ENCODE measurements at regions not wholly inside any gene's neighbourhood (a gene's known extent, or its start where the extent isn't known, plus 50 kb on each side); places are given as distances from the start of the nearest gene placed in this dataset.

- in situ Hi-C loops (cut with MboI; ENCODE audit: low sequenced_read_pairs) = no loop called here
Observed at GRCh38 chr6:1201547-1202200, 110.2 kb upstream of the FOXQ1 start.

GRCh38 chr6:1200409-1201101 is 111.3 kb upstream of the FOXQ1 start:
- in situ Hi-C loops (cut with MboI; ENCODE audit: low sequenced_read_pairs) = no loop called here

- in situ Hi-C loops (cut with MboI; ENCODE audit: low sequenced_read_pairs) = no loop called here
Observed at GRCh38 chr6:1200081-1200408, 111.9 kb upstream of the FOXQ1 start.

- in situ Hi-C loops (cut with MboI; ENCODE audit: low sequenced_read_pairs) = no loop called here
Observed at GRCh38 chr6:1197309-1197708, 114.6 kb upstream of the FOXQ1 start.

- in situ Hi-C loops (cut with MboI; ENCODE audit: low sequenced_read_pairs) = no loop called here
Observed at GRCh38 chr6:1191141-1191630, 120.7 kb upstream of the FOXQ1 start.

- in situ Hi-C loops (cut with MboI; ENCODE audit: low sequenced_read_pairs) = no loop called here
Observed at GRCh38 chr6:1190366-1190765, 121.5 kb upstream of the FOXQ1 start.

GRCh38 chr6:1188199-1188598 is 123.7 kb upstream of the FOXQ1 start:
- in situ Hi-C loops (cut with MboI; ENCODE audit: low sequenced_read_pairs) = no loop called here

- in situ Hi-C loops (cut with MboI; ENCODE audit: low sequenced_read_pairs) = no loop called here
Observed at GRCh38 chr6:1187293-1188131, 124.4 kb upstream of the FOXQ1 start.

- in situ Hi-C loops (cut with MboI; ENCODE audit: low sequenced_read_pairs) = no loop called here
Observed at GRCh38 chr6:1184318-1184717, 127.6 kb upstream of the FOXQ1 start.

GRCh38 chr6:1182722-1183521 is 129.0 kb upstream of the FOXQ1 start:
- in situ Hi-C loops (cut with MboI; ENCODE audit: low sequenced_read_pairs) = no loop called here

GRCh38 chr6:1181939-1182605 is 129.8 kb upstream of the FOXQ1 start:
- in situ Hi-C loops (cut with MboI; ENCODE audit: low sequenced_read_pairs) = no loop called here

- in situ Hi-C loops (cut with MboI; ENCODE audit: low sequenced_read_pairs) = no loop called here
Observed at GRCh38 chr6:1179571-1180459, 132.1 kb upstream of the FOXQ1 start.

GRCh38 chr6:1178590-1178989 is 133.3 kb upstream of the FOXQ1 start:
- in situ Hi-C loops (cut with MboI; ENCODE audit: low sequenced_read_pairs) = no loop called here

- in situ Hi-C loops (cut with MboI; ENCODE audit: low sequenced_read_pairs) = no loop called here
Observed at GRCh38 chr6:1176567-1176966, 135.3 kb upstream of the FOXQ1 start.

GRCh38 chr6:1175877-1176276 is 136.0 kb upstream of the FOXQ1 start:
- in situ Hi-C loops (cut with MboI; ENCODE audit: low sequenced_read_pairs) = no loop called here

GRCh38 chr6:1170794-1171193 is 141.1 kb upstream of the FOXQ1 start:
- in situ Hi-C loops (cut with MboI; ENCODE audit: low sequenced_read_pairs) = no loop called here

GRCh38 chr6:1164600-1164999 is 147.3 kb upstream of the FOXQ1 start:
- in situ Hi-C loops (cut with MboI; ENCODE audit: low sequenced_read_pairs) = no loop called here

GRCh38 chr6:1163501-1163900 is 148.4 kb upstream of the FOXQ1 start:
- in situ Hi-C loops (cut with MboI; ENCODE audit: low sequenced_read_pairs) = no loop called here

All from HL-60/S4 treated with retinoic acid at 250 ng/mL for 4 days and 3 days (cell line).